ENCODE measurements at regions not wholly inside any gene's neighbourhood (a gene's known extent, or its start where the extent isn't known, plus 50 kb on each side); places are given as distances from the start of the nearest gene placed in this dataset.

- DNase-seq (no peak), ATAC-seq (no peak)
- CTCF ChIA-PET, result no interaction called here
- Mint-ChIP-seq H3K27ac (no peak overlapping the region), H3K36me3 (ENCODE audit: low read depth) (no peaks in the 10 kb centered on the region), H3K9me3 (no peaks in the 10 kb centered on the region), H3K4me3 (no peak overlapping the region), H3K27me3 (no peaks in the 10 kb centered on the region), H3K4me1 (ENCODE audit: low read depth) (no peaks in the 10 kb centered on the region)
- intact Hi-C loops (cut with micrococcal nuclease), result no loop called here
- POLR2A ChIA-PET, result no interaction called here
- TF ChIP-seq CTCF (IDR thresholded peaks at IDR 0.05), result no peak
These were observed 119.8 kb downstream of the XRCC2 start for GRCh38 chr7:152556013-152556755.

GRCh38 chr7:152553671-152554317 is 118.0 kb upstream of the KMT2C start:
- Mint-ChIP-seq H3K27ac (no peak overlapping the region), H3K36me3 (ENCODE audit: low read depth) (no peaks in the 10 kb centered on the region), H3K4me1 (ENCODE audit: low read depth) (no peaks in the 10 kb centered on the region), H3K27me3 (no peaks in the 10 kb centered on the region), H3K4me3 (no peak overlapping the region), H3K9me3 (no peaks in the 10 kb centered on the region)
- DNase-seq, result no peak
- POLR2A ChIA-PET, result no interaction called here
- no peak for ATAC-seq
- TF ChIP-seq CTCF (IDR thresholded peaks at IDR 0.05), result no peak
- CTCF ChIA-PET, result no interaction called here
- intact Hi-C loops (cut with micrococcal nuclease), result no loop called here

GRCh38 chr7:152551304-152552036 is 115.7 kb upstream of the KMT2C start:
- ATAC-seq, result no peak

DNA sequence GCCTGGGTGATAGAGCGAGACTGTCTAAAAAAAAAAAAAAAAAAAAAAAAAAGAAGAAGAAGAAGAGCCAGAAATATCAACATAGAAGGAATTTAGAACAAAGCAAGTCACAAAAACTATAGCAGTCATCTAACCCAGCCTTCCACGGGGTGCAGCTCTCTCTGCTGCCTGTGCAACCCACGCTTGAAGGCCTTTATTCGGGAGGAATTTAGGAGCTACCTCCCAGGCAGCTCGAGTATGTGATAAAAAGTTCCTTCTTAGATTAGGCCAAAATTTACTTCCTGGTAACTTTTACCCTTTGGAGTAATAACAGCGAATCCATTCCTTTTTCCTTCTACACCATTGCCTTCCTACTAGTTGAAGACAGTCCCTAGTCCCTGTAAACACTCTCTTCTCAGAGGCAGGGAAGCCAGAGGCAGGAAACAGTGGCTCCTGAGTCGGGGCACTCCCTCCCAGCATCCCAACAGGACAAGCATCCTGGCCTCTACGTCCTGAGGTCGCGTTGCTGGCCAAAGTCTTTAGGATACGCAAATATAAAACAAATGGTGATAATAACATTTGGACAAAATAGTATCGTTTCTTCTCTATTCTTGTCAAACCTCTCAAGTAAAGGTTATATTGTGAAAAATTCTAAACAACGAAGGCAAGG is 109.3 kb upstream of the KMT2C start:
- ChIA-PET POLR2A (no interaction called here), CTCF (no interaction called here)
- no peaks in the 10 kb centered on the region for H3K36me3 Mint-ChIP-seq (ENCODE audit: low read depth)
- no peak overlapping the region for H3K4me3 Mint-ChIP-seq
- H3K4me1 Mint-ChIP-seq (ENCODE audit: low read depth), result no peaks in the 10 kb centered on the region
- no peak for ATAC-seq
- no peak for TF ChIP-seq CTCF (IDR thresholded peaks at IDR 0.05)
- intact Hi-C loops (cut with micrococcal nuclease), result no loop called here
- no peak overlapping the region for H3K27ac Mint-ChIP-seq
- no peaks in the 10 kb centered on the region for H3K27me3 Mint-ChIP-seq
- no peaks in the 10 kb centered on the region for H3K9me3 Mint-ChIP-seq
- DNase-seq, result no peak

More at GRCh38 chr7:152551304-152552036, 115.7 kb upstream of the KMT2C start:
- Mint-ChIP-seq H3K36me3 (ENCODE audit: low read depth) (no peaks in the 10 kb centered on the region), H3K27ac (no peak overlapping the region), H3K27me3 (no peaks in the 10 kb centered on the region), H3K9me3 (no peaks in the 10 kb centered on the region), H3K4me3 (no peak overlapping the region), H3K4me1 (ENCODE audit: low read depth) (no peaks in the 10 kb centered on the region)
- ChIA-PET CTCF (no interaction called here), POLR2A (interaction anchor here (0.5 kb wide), 1 partner anchor 74 kb away, joined by 3 read pairs; no protein-coding TSS in a partner anchor)
- intact Hi-C loops (cut with micrococcal nuclease), result no loop called here
- TF ChIP-seq CTCF (IDR thresholded peaks at IDR 0.05), result no peak
- no peak for DNase-seq
